CD4-positive, alpha-beta T cell treated with Interleukin-6 at 100 ng/mL for 8 hours (primary cell): ENCODE measurements at regions not wholly inside any gene's neighbourhood (a gene's known extent, or its start where the extent isn't known, plus 50 kb on each side); places are given as distances from the start of the nearest gene placed in this dataset.
"Not testable (repeated sequence)": the region's sequence is repeated elsewhere in the genome, so short reads cannot be mapped to it uniquely, and the experiment has no call there.

ENCODE experiments used
- DNase-seq: peaks from one replicate; pipeline ENCODE4 v3.0.0-alpha.2; 2020; ENCODE audit warnings: mixed read lengths, low spot score

- DNase-seq, result no peak
These were observed 160.2 kb upstream of the OR4E1 start for GRCh38 chr14:21833836-21834235.

GRCh38 chr14:21825845-21826244, 152.2 kb upstream of the OR4E1 start:
- DNase-seq, result no peak

GRCh38 chr14:21825149-21825743, 151.6 kb upstream of the OR4E1 start:
- peak; percentile 47 for DNase-seq

GRCh38 chr14:21822109-21822508, 148.5 kb upstream of the OR4E1 start:
- no peak for DNase-seq

- DNase-seq, result no peak
These were observed 147.0 kb upstream of the OR4E1 start for GRCh38 chr14:21820631-21821030.

- not testable (repeated sequence) for DNase-seq
These were observed 146.3 kb upstream of the OR4E1 start for GRCh38 chr14:21819891-21820290.

GRCh38 chr14:21817010-21817409, 143.4 kb upstream of the OR4E1 start:
- not testable (repeated sequence) for DNase-seq

GRCh38 chr14:21807975-21808374, 134.4 kb upstream of the OR4E1 start:
- no peak for DNase-seq

GRCh38 chr14:21804981-21805380, 131.4 kb upstream of the OR4E1 start:
- no peak for DNase-seq

GRCh38 chr14:21802441-21802840, 128.8 kb upstream of the OR4E1 start:
- no peak for DNase-seq

- peak; percentile 15 for DNase-seq
These were observed 123.3 kb upstream of the OR4E1 start for GRCh38 chr14:21796916-21797315.

- no peak for DNase-seq
These were observed 121.8 kb upstream of the OR4E1 start for GRCh38 chr14:21795456-21795855.

GRCh38 chr14:21791749-21792148, 118.1 kb upstream of the OR4E1 start:
- DNase-seq, result no peak

- DNase-seq, result not testable (repeated sequence)
These were observed 115.1 kb upstream of the OR4E1 start for GRCh38 chr14:21788687-21789086.

- DNase-seq, result not testable (repeated sequence)
These were observed 113.6 kb upstream of the OR4E1 start for GRCh38 chr14:21787242-21787641.

- DNase-seq, result no peak
These were observed 107.9 kb upstream of the OR4E1 start for GRCh38 chr14:21781543-21781942.

GRCh38 chr14:21780429-21781084, 106.9 kb upstream of the OR4E1 start:
- no peak for DNase-seq

- DNase-seq, result no peak
These were observed 98.1 kb upstream of the OR4E1 start for GRCh38 chr14:21771671-21772070.

GRCh38 chr14:21768875-21769257, 95.2 kb upstream of the OR4E1 start:
- no peak for DNase-seq

- peak; percentile 40 for DNase-seq
These were observed 94.7 kb upstream of the OR4E1 start for GRCh38 chr14:21768116-21768874.

GRCh38 chr14:21760360-21760759, 86.7 kb upstream of the OR4E1 start:
- DNase-seq, result not testable (repeated sequence)

GRCh38 chr14:21749306-21749868, 75.8 kb upstream of the OR4E1 start:
- DNase-seq, result no peak

GRCh38 chr14:21748869-21749303, 75.3 kb upstream of the OR4E1 start:
- DNase-seq, result peak; percentile 41
